ENCODE measurements at regions not wholly inside any gene's neighbourhood (a gene's known extent, or its start where the extent isn't known, plus 50 kb on each side); places are given as distances from the start of the nearest gene placed in this dataset.

DNA sequence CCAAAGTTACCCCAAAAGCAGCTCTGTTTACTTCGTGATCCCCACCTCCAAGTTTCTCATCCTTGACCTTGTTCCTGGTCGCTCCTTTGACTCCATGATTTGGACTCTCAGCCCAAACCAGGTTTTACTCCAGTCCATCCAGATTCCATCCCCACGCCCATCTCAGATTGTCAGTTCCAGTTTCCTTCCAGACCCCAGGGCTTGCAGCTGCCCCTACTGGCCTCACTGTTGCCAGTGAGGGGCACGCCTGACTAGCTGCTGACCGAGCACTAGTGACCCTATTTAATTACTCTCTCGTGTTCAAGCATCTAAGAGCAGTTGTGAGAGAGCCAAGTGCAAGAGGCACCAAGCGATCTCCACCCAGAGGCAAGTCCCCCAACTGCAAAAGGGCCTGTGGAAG is 155.1 kb upstream of the FUT8 start:
- TF ChIP-seq YY1 (IDR thresholded peaks at IDR 0.05; ENCODE audit: insufficient read depth, insufficient read length) (no peak), ZNF274 (IDR thresholded peaks at IDR 0.05; ENCODE audit: low read depth, low read length) (no peak)
